GM23338 (cell line): ENCODE measurements at regions not wholly inside any gene's neighbourhood (a gene's known extent, or its start where the extent isn't known, plus 50 kb on each side); places are given as distances from the start of the nearest gene placed in this dataset.

Experiments used
- ATAC-seq: fragments of 200-7000 bp; cut with Tn5 transposase; 3 replicates; pipeline ENCODE4 v1.9.1; 2020
- DNase-seq: peaks from one replicate; pipeline ENCODE4 v3.0.0-alpha.2; 2015; ENCODE audit warnings: low spot score
- H2AFZ ChIP-seq: fragments of 200-600 bp; sonication (generic); 2 replicates; pipeline ENCODE4 v1.8.0; 2016; ENCODE audit warnings: antibody characterized with exemption, mild to moderate bottlenecking, moderate library complexity
- H3F3A ChIP-seq: fragments of 200-600 bp; sonication (generic); replicated peaks from 2 replicates; pipeline ENCODE4 v1.8.0; 2017; ENCODE audit warnings: antibody characterized with exemption, mixed run types, low read depth
- H3K27ac ChIP-seq: fragments of 200-600 bp; sonication (generic); 2 replicates; pipeline ENCODE4 v1.6.1; 2016; ENCODE audit warnings: low read depth
- H3K27me3 ChIP-seq: fragments of 200-600 bp; sonication (generic); 2 replicates; pipeline ENCODE4 v1.8.0; 2016; ENCODE audit warnings: mild to moderate bottlenecking, mixed run types, moderate library complexity; ENCODE audit not compliant: insufficient read depth
- H3K36me3 ChIP-seq: fragments of 200-600 bp; sonication (generic); 2 replicates; pipeline ENCODE4 v1.8.0; 2016; ENCODE audit warnings: mild to moderate bottlenecking; ENCODE audit not compliant: insufficient read depth
- H3K4me1 ChIP-seq: fragments of 200-600 bp; sonication (generic); 2 replicates; pipeline ENCODE4 v1.8.0; 2016; ENCODE audit warnings: mild to moderate bottlenecking, moderate library complexity; ENCODE audit not compliant: insufficient read depth
- H3K4me2 ChIP-seq: fragments of 200-600 bp; sonication (generic); 2 replicates; pipeline ENCODE4 v1.7.1; 2017; ENCODE audit warnings: mixed run types
- H3K4me3 ChIP-seq: fragments of 200-600 bp; sonication (generic); 2 replicates; pipeline ENCODE4 v1.6.1; 2016; ENCODE audit warnings: mixed run types
- H3K79me2 ChIP-seq: fragments of 200-600 bp; sonication (generic); replicated peaks from 2 replicates; pipeline ENCODE4 v1.8.0; 2017; ENCODE audit warnings: mild to moderate bottlenecking; ENCODE audit not compliant: insufficient read depth
- H3K9me2 ChIP-seq: fragments of 200-600 bp; sonication (generic); 2 replicates; pipeline ENCODE4 v1.8.0; 2017; ENCODE audit not compliant: insufficient read depth
- H4K20me1 ChIP-seq: fragments of 200-600 bp; sonication (generic); replicated peaks from 2 replicates; pipeline ENCODE4 v1.8.0; 2017; ENCODE audit warnings: mild to moderate bottlenecking; ENCODE audit not compliant: insufficient read depth
- H3K27ac Mint-ChIP-seq: 2 replicates; pipeline ENCODE4 v1.8.0; 2020; ENCODE audit warnings: inconsistent platforms, mild to moderate bottlenecking, moderate library complexity, mixed read lengths
- H3K27me3 Mint-ChIP-seq: 3 replicates; pipeline ENCODE4 v1.8.0; 2022; ENCODE audit warnings: low read depth, mild to moderate bottlenecking, moderate library complexity, mixed read lengths, inconsistent platforms; ENCODE audit not compliant: insufficient read depth, poor library complexity
- H3K36me3 Mint-ChIP-seq: 3 replicates; pipeline ENCODE4 v1.8.0; 2021; ENCODE audit warnings: low read depth, mild to moderate bottlenecking, inconsistent platforms, moderate library complexity, mixed read lengths
- H3K4me1 Mint-ChIP-seq: 3 replicates; pipeline ENCODE4 v1.8.0; 2020; ENCODE audit warnings: mild to moderate bottlenecking, inconsistent platforms, mixed read lengths
- H3K4me3 Mint-ChIP-seq: 3 replicates; pipeline ENCODE4 v1.8.0; 2021; ENCODE audit warnings: moderate library complexity, mild to moderate bottlenecking, inconsistent platforms, mixed read lengths
- H3K9me3 Mint-ChIP-seq: 3 replicates; pipeline ENCODE4 v1.8.0; 2020; ENCODE audit warnings: moderate library complexity, mild to moderate bottlenecking, inconsistent platforms, mixed read lengths
- CREB1 ChIP-seq: fragments of 250-450 bp; sonication (Bioruptor Pico); IDR thresholded peaks from 2 replicates; pipeline ENCODE4 v1.5.0; 2020; ENCODE audit warnings: low read depth, mild to moderate bottlenecking, moderate library complexity
- CTCF ChIP-seq, 2 experiments: fragments of 200-600 bp in 1 of 2; sonication (generic) in 1 of 2; conservative IDR thresholded peaks; 2 replicates each; pipeline versions ENCODE4 v1.5.1 to v1.6.1; 2016 to 2017; ENCODE audit warnings: antibody characterized with exemption in 2 of 2, low read depth in 2 of 2, mild to moderate bottlenecking in 2 of 2, moderate library complexity in 1 of 2
- EZH2 ChIP-seq: fragments of 200-600 bp; sonication (generic); IDR thresholded peaks from one replicate; pipeline ENCODE4 v1.8.0; 2017; ENCODE audit warnings: antibody characterized with exemption, mild to moderate bottlenecking, low read depth; ENCODE audit not compliant: unreplicated experiment
- NANOG ChIP-seq: IDR thresholded peaks from 2 replicates; pipeline ENCODE4 v1.6.1; 2016; ENCODE audit warnings: antibody characterized with exemption, borderline replicate concordance
- POLR2AphosphoS5 ChIP-seq: IDR thresholded peaks from 2 replicates; pipeline ENCODE4 v1.6.1; 2016; ENCODE audit warnings: antibody characterized with exemption, low read depth
- REST ChIP-seq: IDR thresholded peaks from one replicate; pipeline ENCODE4 v1.6.1; 2018; ENCODE audit warnings: antibody characterized with exemption; ENCODE audit not compliant: unreplicated experiment
- STAT1 ChIP-seq: IDR thresholded peaks from one replicate; pipeline ENCODE4 v1.6.1; 2016; ENCODE audit warnings: antibody characterized with exemption; ENCODE audit not compliant: unreplicated experiment
- ZNF114 ChIP-seq: fragments of 250-450 bp; sonication (Bioruptor Pico); IDR thresholded peaks from 2 replicates; pipeline ENCODE4 v1.5.0; 2020; ENCODE audit warnings: mild to moderate bottlenecking, moderate library complexity
- ZNF331 ChIP-seq: fragments of 250-450 bp; sonication (Bioruptor Pico); IDR thresholded peaks from 2 replicates; pipeline ENCODE4 v1.5.0; 2020; ENCODE audit warnings: low read depth, mild to moderate bottlenecking, moderate library complexity
- ZNF462 ChIP-seq: fragments of 250-450 bp; sonication (Bioruptor Pico); IDR thresholded peaks from 2 replicates; pipeline ENCODE4 v1.5.0; 2020; ENCODE audit warnings: mild to moderate bottlenecking, moderate library complexity

DNA sequence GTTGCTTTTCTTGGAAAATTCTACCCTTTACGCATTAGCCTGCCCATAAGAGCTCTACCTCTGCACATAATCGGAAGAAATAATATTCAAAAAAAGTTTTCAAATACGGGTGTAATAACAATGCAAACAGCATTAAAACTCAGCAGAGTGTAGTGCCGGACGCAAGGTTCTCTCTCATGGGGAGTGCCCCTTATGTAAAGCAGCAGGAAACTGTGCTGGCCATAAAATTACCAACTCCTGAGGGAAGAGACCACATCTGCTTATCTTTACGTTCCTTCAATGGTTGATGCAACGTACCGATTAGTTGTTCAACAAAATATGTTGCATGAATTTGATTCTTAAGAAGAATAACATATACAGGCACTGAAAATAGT lies 118.7 kb upstream of the TMCC3 start:
- H3K79me2 ChIP-seq: no peaks in the 10 kb centered on the region
- no peaks in the 10 kb centered on the region; the same call in 2 of the 3 replicates for H3K9me3 Mint-ChIP-seq
- no peak overlapping the region for H3K27ac Mint-ChIP-seq
- H4K20me1 ChIP-seq: no peaks in the 10 kb centered on the region
- no peak for TF ChIP-seq NANOG
- TF ChIP-seq STAT1: no peak
- no peak for TF ChIP-seq CREB1 (CRISPR knock-in tag)
- no peak for TF ChIP-seq POLR2AphosphoS5
- no peak for TF ChIP-seq ZNF331 (CRISPR knock-in tag)
- no peak for TF ChIP-seq REST
- TF ChIP-seq CTCF (conservative IDR thresholded peaks at IDR 0.05; ENCODE audit: low read depth in 2 of 2): no peak
- TF ChIP-seq ZNF462: no peak
- TF ChIP-seq EZH2: no peak
- TF ChIP-seq ZNF114 (CRISPR knock-in tag): no peak
- no peak overlapping the region for H2AFZ ChIP-seq
- peak overlapping the region; percentile 4; the same call in 1 of the 2 replicates for H3K4me2 ChIP-seq
- no peaks in the 10 kb centered on the region for H3K9me2 ChIP-seq
- H3K4me3 ChIP-seq: no peak overlapping the region
- no peak overlapping the region for H3K27ac ChIP-seq
- ATAC-seq: no peak
- no peaks in the 10 kb centered on the region for H3F3A ChIP-seq
- no peaks in the 10 kb centered on the region for H3K36me3 ChIP-seq
- H3K27me3 ChIP-seq: no peaks in the 10 kb centered on the region
- no peak overlapping the region for H3K4me3 Mint-ChIP-seq
- no peaks in the 10 kb centered on the region for H3K36me3 Mint-ChIP-seq
- DNase-seq: no peak
- H3K4me1 ChIP-seq: peaks cover 29% of the 10 kb centered on the region
- peaks cover 35% of the 10 kb centered on the region for H3K4me1 Mint-ChIP-seq
- peaks cover 5% of the 10 kb centered on the region for H3K27me3 Mint-ChIP-seq
